ENCODE measurements at regions not wholly inside any gene's neighbourhood (a gene's known extent, or its start where the extent isn't known, plus 50 kb on each side); places are given as distances from the start of the nearest gene placed in this dataset.

DNA sequence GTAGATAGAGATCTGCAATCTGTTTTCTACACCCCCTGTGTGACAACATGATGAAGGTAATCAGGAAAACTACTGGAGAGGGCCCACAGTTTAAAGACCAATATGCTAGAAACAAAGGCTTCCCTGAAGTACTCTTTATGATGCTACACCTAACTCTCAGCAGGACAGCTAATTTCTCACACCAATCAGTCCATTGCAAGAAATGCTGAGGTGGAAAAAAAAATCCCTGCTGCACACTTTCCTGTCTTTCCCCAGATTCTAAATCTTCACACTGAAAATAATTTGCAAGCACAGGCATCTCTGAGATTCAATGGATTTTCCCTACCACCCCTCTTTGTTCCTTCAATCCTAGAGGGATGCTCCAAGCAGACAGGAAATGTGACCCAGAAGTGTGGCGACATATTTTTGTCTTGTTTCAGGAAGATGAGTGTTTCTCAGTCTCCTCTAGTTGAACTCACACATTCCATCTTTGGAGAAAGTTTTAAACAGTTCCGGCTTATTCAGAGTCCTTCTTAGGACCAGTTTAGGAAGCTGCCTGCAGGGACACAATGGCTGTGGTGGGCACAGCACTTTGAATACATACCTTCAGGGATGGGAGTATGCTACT, 671.6 kb downstream of the DIAPH3 start:
- Mint-ChIP-seq H3K4me1 (no peaks in the 10 kb centered on the region), H3K36me3 (no peaks in the 10 kb centered on the region), H3K9me3 (peaks cover 0 to 4% (median under 1%) of the 10 kb centered on the region in 6 donors), H3K4me3 (no peak overlapping the region), H3K27me3 (ENCODE audit: low read depth in 3 of 3) (peaks cover 0 to 2% (median 0%) of the 10 kb centered on the region in 3 donors), H3K27ac (no peak overlapping the region)
- no peak for DNase-seq

DNA sequence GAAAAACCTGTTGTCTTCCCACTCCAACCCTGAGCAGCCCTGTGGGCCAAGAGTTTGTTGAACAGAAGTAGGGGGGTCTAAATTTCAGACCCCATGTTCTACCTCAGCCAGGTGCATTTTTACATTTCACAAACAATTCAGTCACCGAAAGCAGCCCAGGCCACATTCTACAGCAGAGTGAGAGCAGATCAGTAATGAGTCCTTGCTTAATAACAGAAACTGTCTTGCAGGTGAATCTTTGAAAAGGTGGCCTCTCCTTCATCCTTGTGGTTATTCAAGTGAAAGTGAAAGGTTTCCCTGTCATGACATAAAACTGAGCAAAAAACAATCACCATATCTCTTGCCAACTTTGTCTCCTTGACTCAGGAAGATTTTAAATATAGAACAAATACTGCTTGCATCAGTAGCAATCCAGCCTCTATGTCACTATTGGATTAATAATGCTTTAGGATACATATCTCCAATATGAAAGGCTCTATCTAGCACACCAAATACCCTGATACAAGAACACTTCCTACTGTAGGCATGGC, 670.2 kb downstream of the DIAPH3 start:
- peaks cover 0 to 4% (median 0%) of the 10 kb centered on the region in 6 donors for H3K9me3 Mint-ChIP-seq
- no peak for DNase-seq
- peaks cover 0 to 4% (median 0%) of the 10 kb centered on the region in 3 donors for H3K27me3 Mint-ChIP-seq (ENCODE audit: low read depth in 3 of 3)
- no peak overlapping the region for H3K27ac Mint-ChIP-seq
- H3K4me3 Mint-ChIP-seq: no peak overlapping the region
- no peaks in the 10 kb centered on the region for H3K36me3 Mint-ChIP-seq
- H3K4me1 Mint-ChIP-seq: no peaks in the 10 kb centered on the region

DNA sequence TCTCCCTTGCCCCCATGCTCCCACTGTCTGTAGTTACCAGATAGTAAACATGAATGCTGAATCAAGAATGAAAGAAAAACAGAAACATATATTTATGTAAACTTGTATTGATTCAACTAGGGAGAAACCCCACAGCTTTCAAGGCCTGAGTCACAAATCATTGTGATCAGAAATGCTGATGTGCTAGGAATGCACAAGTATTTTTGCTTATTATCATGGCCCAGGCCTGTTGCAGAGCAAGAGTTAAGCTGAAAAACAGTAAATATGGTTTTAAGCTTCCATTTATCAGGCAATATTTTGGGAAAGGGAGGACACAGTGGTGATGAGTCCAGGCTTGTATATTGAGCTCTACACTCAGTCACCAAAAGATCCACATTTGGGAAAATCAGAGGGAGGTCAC, 669.6 kb downstream of the DIAPH3 start:
- no peak for DNase-seq
- Mint-ChIP-seq H3K27me3 (ENCODE audit: low read depth in 3 of 3) (peaks cover 0 to 4% (median 0%) of the 10 kb centered on the region in 3 donors), H3K36me3 (no peaks in the 10 kb centered on the region), H3K9me3 (peaks cover 0 to 2% (median 0%) of the 10 kb centered on the region in 6 donors), H3K4me3 (no peak overlapping the region), H3K4me1 (no peaks in the 10 kb centered on the region), H3K27ac (no peak overlapping the region)

DNA sequence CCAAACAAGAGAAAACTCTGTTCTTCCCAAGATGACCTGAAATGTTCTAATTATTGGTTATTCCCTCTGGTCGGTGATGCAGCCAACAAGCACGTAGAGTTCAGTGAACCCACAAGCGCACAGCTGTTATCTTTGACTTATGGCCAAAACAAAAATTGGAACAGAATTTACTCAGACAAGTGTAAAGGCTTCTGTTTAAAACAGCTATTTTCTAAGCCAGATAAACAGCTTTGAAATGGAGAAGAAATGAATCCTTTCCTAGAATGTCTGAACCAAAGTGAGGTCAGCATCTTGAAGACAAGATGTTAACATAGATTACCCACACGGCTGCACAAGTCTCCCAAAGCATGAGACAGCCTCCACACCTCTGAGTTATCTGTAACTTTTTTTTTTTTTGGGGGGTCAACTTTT, 669.2 kb downstream of the DIAPH3 start:
- DNase-seq: no peak
- no peak overlapping the region for H3K4me3 Mint-ChIP-seq
- peaks cover 0 to 2% (median 0%) of the 10 kb centered on the region in 6 donors for H3K9me3 Mint-ChIP-seq
- H3K4me1 Mint-ChIP-seq: no peaks in the 10 kb centered on the region
- peaks cover 0 to 4% (median 0%) of the 10 kb centered on the region in 3 donors for H3K27me3 Mint-ChIP-seq (ENCODE audit: low read depth in 3 of 3)
- H3K36me3 Mint-ChIP-seq: no peaks in the 10 kb centered on the region
- H3K27ac Mint-ChIP-seq: no peak overlapping the region

DNA sequence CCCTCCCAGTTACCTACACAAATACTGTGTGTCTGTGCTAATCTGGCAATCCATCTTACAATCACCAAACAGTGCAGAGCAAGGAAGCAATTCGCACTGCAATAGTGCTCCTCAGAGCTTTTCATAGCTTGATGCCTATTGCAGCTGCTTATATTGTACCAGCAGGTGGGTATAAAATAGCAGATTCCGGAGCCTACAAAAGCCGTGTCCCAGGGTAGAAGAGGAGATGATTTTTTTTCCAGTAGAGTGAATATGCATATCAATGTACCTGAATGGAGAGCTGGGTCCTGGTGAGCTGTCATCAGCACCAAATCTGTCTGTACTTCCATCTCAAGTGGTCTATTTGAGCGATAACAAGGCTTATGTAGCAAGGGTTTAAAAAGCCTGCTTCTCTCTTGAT, 668.4 kb downstream of the DIAPH3 start:
- H3K9me3 Mint-ChIP-seq: peaks cover 0 to 2% (median 0%) of the 10 kb centered on the region in 6 donors
- no peak overlapping the region for H3K27ac Mint-ChIP-seq
- H3K36me3 Mint-ChIP-seq: no peaks in the 10 kb centered on the region
- DNase-seq: no peak
- peaks cover 0 to 2% (median 0%) of the 10 kb centered on the region in 3 donors for H3K27me3 Mint-ChIP-seq (ENCODE audit: low read depth in 3 of 3)
- no peak overlapping the region for H3K4me3 Mint-ChIP-seq
- H3K4me1 Mint-ChIP-seq: no peaks in the 10 kb centered on the region

DNA sequence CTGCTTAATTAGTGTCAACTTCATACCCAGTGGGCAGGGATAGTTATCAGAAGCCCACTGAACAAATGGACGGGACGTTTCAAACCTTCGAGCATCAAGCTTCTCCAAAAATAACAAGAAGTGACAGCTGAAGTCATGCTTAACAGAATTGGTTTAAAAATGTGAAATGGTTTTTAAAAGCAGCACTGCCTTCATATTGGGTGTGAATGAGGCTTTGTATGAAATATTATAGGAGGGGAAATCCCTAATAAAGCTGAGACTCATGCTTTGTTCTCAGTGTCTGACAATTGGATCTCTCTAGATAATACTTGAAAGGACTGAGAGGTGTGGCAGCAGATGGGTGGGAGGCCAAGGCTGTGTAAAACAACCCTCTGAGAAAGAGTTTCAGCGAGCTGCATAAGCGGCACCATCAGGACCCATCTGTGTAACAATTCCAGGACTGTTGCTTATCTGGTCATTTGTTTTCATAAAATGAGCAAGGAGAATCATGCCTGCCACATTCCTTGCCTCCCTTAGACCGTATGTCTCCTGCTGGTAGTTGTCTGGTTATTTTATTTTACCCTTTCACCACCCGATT, 667.7 kb downstream of the DIAPH3 start:
- Mint-ChIP-seq H3K4me1 (no peaks in the 10 kb centered on the region), H3K9me3 (peaks cover 0 to 4% (median 0%) of the 10 kb centered on the region in 6 donors), H3K36me3 (no peaks in the 10 kb centered on the region), H3K27ac (no peak overlapping the region), H3K27me3 (ENCODE audit: low read depth in 3 of 3) (peaks cover 0 to 2% (median 0%) of the 10 kb centered on the region in 3 donors), H3K4me3 (no peak overlapping the region)
- no peak for DNase-seq

DNA sequence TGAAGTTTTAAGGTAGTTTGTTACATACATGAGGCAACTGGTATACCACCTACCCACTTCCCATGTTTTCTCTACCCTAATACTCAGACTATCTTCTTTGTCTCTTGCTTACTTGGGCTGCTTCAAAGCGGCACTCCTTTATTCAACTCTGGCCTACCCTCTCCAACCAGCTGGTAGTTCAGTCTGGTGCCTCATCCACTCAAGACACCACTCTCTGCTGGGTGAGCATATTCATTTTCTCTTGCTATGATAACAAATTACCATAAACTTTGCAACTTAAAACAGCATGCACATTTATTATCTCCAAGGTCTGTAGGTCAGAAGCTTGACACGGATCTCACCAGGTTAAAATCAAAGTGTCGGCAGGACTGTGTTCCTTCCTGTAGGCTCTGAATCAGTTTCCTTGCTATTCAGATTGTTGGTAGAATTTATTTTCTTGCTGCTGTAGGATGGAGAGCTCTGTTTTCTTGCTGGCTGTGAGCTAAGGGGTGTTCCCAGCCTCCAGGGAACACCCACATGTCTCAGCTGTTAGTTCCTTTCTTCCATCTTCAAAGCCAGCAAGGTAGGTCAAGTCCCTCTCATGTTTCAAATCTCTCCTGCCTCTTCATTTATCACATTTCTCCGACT, 666.0 kb downstream of the DIAPH3 start:
- H3K4me1 Mint-ChIP-seq: no peaks in the 10 kb centered on the region
- no peak overlapping the region for H3K27ac Mint-ChIP-seq
- no peak for DNase-seq
- H3K36me3 Mint-ChIP-seq: no peaks in the 10 kb centered on the region
- H3K27me3 Mint-ChIP-seq (ENCODE audit: low read depth in 3 of 3): peaks cover 0 to 5% (median 0%) of the 10 kb centered on the region in 3 donors
- H3K9me3 Mint-ChIP-seq: peaks cover 0 to 4% (median under 1%) of the 10 kb centered on the region in 6 donors
- H3K4me3 Mint-ChIP-seq: no peak overlapping the region

DNA sequence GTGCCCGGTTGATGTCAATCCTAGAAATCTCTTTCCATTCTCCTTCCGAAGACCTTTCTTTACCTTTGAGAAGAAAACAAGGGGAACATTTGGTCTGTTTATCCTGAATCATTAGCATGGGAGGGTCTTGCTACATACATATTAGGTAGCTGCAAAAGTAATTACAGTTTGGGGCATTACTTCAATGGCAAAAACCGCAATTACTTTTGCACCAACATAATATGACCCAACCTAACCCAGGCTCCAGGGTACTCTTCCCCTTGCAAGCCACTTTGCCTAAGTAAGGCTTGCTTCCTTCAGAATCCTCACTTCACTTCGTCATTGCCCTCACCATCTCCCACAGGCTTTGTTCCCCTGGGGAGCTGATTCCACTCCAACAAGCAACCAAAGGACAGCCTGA, 662.7 kb downstream of the DIAPH3 start:
- Mint-ChIP-seq H3K27ac (no peak overlapping the region), H3K36me3 (no peaks in the 10 kb centered on the region), H3K9me3 (peaks cover 0 to 2% (median under 1%) of the 10 kb centered on the region in 6 donors), H3K4me3 (no peak overlapping the region), H3K4me1 (no peaks in the 10 kb centered on the region), H3K27me3 (ENCODE audit: low read depth in 3 of 3) (peaks cover 0 to 11% (median 1%) of the 10 kb centered on the region in 3 donors)
- no peak for DNase-seq

DNA sequence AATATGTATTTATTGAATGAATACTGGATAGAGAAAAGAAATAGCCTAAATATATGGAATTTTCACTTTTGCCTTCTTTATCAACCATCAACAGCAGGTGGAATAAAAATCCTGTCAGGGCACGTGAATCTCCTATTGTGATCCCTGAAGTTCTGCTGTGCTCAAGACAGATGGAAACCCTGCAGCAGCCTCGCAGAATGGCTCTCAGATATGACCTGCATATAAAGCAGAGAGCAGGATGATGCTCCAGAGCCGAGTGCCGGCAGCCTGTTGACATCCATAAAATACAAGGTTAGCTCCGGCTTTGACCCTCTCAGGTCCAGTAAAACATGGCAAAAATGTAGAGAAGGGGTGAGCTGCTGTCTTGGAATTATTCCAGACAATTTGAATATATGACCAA, 659.3 kb downstream of the DIAPH3 start:
- Mint-ChIP-seq H3K36me3 (no peaks in the 10 kb centered on the region), H3K9me3 (peaks cover 0 to 2% (median 0%) of the 10 kb centered on the region in 6 donors), H3K4me1 (no peaks in the 10 kb centered on the region), H3K4me3 (no peak overlapping the region), H3K27me3 (ENCODE audit: low read depth in 3 of 3) (peaks cover 0 to 9% (median 1%) of the 10 kb centered on the region in 3 donors), H3K27ac (no peak overlapping the region)
- no peak for DNase-seq

DNA sequence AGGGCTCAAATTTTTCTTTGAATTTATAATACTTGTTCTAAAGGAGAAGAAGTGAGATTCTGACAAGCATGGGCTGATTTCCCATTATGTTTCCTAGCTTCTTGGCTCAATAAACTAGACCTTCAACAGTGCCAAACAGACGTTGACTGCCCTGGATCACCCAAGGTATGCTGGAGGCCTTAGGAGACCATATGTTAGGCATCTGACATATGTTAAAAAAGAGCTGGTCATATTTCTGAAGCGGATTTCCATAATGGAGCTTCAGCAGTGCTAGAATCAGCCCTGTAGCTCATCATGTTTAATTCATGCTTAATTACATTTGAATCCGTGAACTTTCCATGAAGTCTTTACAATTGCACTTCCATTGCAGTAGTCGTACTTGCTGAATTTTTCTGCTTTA, 653.3 kb downstream of the DIAPH3 start:
- H3K27ac Mint-ChIP-seq: no peak overlapping the region
- H3K27me3 Mint-ChIP-seq (ENCODE audit: low read depth in 3 of 3): no peaks in the 10 kb centered on the region
- DNase-seq: no peak
- no peaks in the 10 kb centered on the region for H3K36me3 Mint-ChIP-seq
- no peak overlapping the region for H3K4me3 Mint-ChIP-seq
- H3K4me1 Mint-ChIP-seq: no peaks in the 10 kb centered on the region
- H3K9me3 Mint-ChIP-seq: peaks cover 0 to 5% (median 0%) of the 10 kb centered on the region in 6 donors

DNA sequence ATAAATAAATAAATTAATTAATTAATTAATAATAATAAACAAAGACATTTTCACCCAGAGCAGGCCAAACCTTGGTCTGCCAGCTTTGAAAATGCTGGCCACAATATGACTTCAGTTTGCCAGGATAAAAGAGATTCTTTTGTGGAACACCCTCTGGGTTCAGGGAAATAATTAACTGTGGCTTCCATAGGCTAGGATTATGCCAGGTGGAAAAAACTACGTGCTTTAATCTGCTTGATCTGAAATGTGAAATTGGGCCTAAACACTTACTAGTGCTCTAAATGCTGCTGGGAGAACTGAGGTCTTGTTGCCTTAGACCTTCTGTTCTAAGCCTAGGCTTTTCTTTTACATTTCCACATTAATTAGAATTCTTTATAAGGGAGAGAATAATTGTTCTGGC, 650.0 kb downstream of the DIAPH3 start:
- H3K9me3 Mint-ChIP-seq: peaks cover 0 to 5% (median 0%) of the 10 kb centered on the region in 6 donors
- no peaks in the 10 kb centered on the region for H3K27me3 Mint-ChIP-seq (ENCODE audit: low read depth in 3 of 3)
- no peaks in the 10 kb centered on the region for H3K36me3 Mint-ChIP-seq
- no peak overlapping the region for H3K27ac Mint-ChIP-seq
- no peaks in the 10 kb centered on the region for H3K4me1 Mint-ChIP-seq
- H3K4me3 Mint-ChIP-seq: no peak overlapping the region
- no peak for DNase-seq

DNA sequence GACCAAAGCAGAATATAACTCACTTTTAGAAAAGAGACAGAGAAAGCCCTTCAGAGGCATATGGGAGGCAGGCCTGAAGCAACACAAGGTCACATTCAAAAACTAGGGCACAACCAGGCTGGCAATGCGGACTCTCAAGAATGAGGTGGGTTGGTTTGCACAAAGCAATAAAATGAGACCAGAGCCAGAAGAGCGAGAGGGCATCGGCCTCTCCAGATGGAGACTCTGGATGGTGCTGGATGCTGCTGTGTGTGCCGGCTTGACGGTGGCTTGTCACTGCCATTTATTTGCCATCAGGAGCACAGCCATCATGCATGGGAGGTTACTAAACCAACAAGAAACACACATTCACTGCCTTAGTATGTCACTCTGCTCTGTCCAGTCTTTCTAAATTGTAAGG, 649.4 kb downstream of the DIAPH3 start:
- Mint-ChIP-seq H3K4me3 (no peak overlapping the region), H3K9me3 (peaks cover 0 to 5% (median 0%) of the 10 kb centered on the region in 6 donors), H3K36me3 (no peaks in the 10 kb centered on the region), H3K27ac (no peak overlapping the region), H3K27me3 (ENCODE audit: low read depth in 3 of 3) (no peaks in the 10 kb centered on the region), H3K4me1 (no peaks in the 10 kb centered on the region)
- DNase-seq: no peak

DNA sequence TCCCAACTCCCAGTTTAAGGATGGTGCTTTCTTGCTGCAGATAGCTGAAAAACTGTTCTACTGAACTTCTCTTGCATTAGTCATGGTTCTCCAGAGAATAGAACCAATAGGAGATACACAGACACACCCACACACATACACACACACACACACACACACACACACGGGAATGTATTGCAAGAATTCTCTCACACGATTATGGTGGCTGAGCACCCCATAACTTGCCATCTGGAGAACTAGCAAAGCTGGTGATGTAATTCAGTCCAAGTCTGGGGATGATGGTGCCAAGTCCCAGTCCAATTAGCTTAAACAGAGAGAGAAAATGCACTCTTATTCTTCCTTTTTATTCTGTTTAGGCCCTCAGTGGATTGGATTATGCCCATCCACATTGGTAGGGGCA, 643.9 kb downstream of the DIAPH3 start:
- Mint-ChIP-seq H3K36me3 (no peaks in the 10 kb centered on the region), H3K27ac (no peak overlapping the region), H3K27me3 (ENCODE audit: low read depth in 3 of 3) (peaks cover 0 to 1% (median 0%) of the 10 kb centered on the region in 3 donors), H3K9me3 (peaks cover 0 to 12% (median 0%) of the 10 kb centered on the region in 6 donors), H3K4me1 (no peaks in the 10 kb centered on the region), H3K4me3 (no peak overlapping the region)
- DNase-seq: no peak

DNA sequence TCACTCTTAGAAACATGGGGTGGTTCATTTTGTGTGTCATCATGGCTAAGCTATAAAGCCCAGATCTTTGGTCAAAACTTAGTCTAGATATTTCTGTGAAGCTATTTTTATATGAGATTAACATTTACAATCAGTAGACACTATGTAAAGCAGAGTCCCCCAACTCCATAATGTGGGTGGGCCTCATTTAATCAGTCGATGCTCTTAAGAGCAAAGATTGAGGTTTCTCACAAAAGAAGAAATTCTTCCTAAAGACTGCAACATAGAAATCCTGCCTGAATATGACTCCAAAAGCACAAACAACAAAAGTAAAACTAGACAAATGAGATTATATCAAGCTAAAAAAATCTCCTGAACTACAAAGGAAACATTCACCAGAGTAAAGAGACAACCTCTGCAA, 642.2 kb downstream of the DIAPH3 start:
- peaks cover 0 to 1% (median 0%) of the 10 kb centered on the region in 3 donors for H3K27me3 Mint-ChIP-seq (ENCODE audit: low read depth in 3 of 3)
- H3K9me3 Mint-ChIP-seq: peaks cover 0 to 17% (median 3%) of the 10 kb centered on the region in 6 donors
- no peak overlapping the region for H3K4me3 Mint-ChIP-seq
- H3K27ac Mint-ChIP-seq: no peak overlapping the region
- no peak for DNase-seq
- H3K36me3 Mint-ChIP-seq: no peaks in the 10 kb centered on the region
- no peaks in the 10 kb centered on the region for H3K4me1 Mint-ChIP-seq

Data from immature natural killer cell (primary cell).